OCI-LY3 (cell line): ENCODE measurements at regions not wholly inside any gene's neighbourhood (a gene's known extent, or its start where the extent isn't known, plus 50 kb on each side); places are given as distances from the start of the nearest gene placed in this dataset.
"Not testable (repeated sequence)": the region's sequence is repeated elsewhere in the genome, so short reads cannot be mapped to it uniquely, and the experiment has no call there.

ENCODE experiments used
- EZH2phosphoT487 ChIP-seq: fragments of 200-600 bp; shearing (Covaris generic); IDR thresholded peaks from 2 replicates; pipeline ENCODE4 v1.6.1; 2018; ENCODE audit warnings: antibody characterized with exemption, mixed run types, low read depth
- TF ChIP-seq, protein P1 (sequence below): fragments of 200-600, 300-600 bp; sonication (generic); IDR thresholded peaks from 2 replicates; pipeline ENCODE4 v1.5.1; 2014; ENCODE audit warnings: antibody characterized with exemption, low read length, low read depth

DNA sequence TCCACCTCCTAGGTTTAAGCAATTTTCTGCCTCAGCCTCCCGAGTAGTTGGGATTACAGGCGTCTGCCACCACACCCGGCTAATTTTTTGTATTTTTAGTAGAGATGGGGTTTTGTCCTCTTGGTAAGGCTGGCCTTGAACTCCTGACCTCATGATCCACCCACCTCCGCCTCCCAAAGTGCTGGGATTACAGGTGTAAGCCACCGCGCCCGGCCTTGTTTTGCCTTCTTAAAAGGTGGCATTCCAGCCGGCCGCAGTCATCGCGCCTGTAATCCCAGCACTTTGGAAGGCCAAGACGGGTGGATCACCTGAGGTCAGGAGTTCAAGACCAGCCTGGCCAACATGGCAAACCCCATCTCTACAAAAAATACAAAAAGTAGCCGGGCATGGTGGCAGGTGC is 253.7 kb downstream of the PARP8 start:
- TF ChIP-seq, protein P1, sequence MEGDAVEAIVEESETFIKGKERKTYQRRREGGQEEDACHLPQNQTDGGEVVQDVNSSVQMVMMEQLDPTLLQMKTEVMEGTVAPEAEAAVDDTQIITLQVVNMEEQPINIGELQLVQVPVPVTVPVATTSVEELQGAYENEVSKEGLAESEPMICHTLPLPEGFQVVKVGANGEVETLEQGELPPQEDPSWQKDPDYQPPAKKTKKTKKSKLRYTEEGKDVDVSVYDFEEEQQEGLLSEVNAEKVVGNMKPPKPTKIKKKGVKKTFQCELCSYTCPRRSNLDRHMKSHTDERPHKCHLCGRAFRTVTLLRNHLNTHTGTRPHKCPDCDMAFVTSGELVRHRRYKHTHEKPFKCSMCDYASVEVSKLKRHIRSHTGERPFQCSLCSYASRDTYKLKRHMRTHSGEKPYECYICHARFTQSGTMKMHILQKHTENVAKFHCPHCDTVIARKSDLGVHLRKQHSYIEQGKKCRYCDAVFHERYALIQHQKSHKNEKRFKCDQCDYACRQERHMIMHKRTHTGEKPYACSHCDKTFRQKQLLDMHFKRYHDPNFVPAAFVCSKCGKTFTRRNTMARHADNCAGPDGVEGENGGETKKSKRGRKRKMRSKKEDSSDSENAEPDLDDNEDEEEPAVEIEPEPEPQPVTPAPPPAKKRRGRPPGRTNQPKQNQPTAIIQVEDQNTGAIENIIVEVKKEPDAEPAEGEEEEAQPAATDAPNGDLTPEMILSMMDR: not testable (repeated sequence)
- TF ChIP-seq EZH2phosphoT487: not testable (repeated sequence)
